ENCODE measurements at regions not wholly inside any gene's neighbourhood (a gene's known extent, or its start where the extent isn't known, plus 50 kb on each side); places are given as distances from the start of the nearest gene placed in this dataset.

GRCh38 chr3:90132197-90132596 is 1024.8 kb downstream of the EPHA3 start:
- CTCF ChIA-PET: no interaction called here
- Histone ChIP-seq H3K27ac (no peak overlapping the region), H3K4me1 (no peaks in the 10 kb centered on the region), H3K9me3 (no peaks in the 10 kb centered on the region), H3K4me2 (no peak overlapping the region), H3K4me3 (no peak overlapping the region)
- 0% methylated on average over 1 of the region's 1 CpG for WGBS (ENCODE audit: missing lambda C conversion rate)
- POLR2A ChIA-PET: no interaction called here
- no peak for TF ChIP-seq E2F6 (IDR thresholded peaks at IDR 0.05; ENCODE audit: borderline replicate concordance, low read depth)
- TF ChIP-seq SREBF2 (IDR thresholded peaks at IDR 0.05): no peak
- TF ChIP-seq, protein P1, sequence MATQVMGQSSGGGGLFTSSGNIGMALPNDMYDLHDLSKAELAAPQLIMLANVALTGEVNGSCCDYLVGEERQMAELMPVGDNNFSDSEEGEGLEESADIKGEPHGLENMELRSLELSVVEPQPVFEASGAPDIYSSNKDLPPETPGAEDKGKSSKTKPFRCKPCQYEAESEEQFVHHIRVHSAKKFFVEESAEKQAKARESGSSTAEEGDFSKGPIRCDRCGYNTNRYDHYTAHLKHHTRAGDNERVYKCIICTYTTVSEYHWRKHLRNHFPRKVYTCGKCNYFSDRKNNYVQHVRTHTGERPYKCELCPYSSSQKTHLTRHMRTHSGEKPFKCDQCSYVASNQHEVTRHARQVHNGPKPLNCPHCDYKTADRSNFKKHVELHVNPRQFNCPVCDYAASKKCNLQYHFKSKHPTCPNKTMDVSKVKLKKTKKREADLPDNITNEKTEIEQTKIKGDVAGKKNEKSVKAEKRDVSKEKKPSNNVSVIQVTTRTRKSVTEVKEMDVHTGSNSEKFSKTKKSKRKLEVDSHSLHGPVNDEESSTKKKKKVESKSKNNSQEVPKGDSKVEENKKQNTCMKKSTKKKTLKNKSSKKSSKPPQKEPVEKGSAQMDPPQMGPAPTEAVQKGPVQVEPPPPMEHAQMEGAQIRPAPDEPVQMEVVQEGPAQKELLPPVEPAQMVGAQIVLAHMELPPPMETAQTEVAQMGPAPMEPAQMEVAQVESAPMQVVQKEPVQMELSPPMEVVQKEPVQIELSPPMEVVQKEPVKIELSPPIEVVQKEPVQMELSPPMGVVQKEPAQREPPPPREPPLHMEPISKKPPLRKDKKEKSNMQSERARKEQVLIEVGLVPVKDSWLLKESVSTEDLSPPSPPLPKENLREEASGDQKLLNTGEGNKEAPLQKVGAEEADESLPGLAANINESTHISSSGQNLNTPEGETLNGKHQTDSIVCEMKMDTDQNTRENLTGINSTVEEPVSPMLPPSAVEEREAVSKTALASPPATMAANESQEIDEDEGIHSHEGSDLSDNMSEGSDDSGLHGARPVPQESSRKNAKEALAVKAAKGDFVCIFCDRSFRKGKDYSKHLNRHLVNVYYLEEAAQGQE (IDR thresholded peaks at IDR 0.05): no peak
- TF ChIP-seq, protein P2, sequence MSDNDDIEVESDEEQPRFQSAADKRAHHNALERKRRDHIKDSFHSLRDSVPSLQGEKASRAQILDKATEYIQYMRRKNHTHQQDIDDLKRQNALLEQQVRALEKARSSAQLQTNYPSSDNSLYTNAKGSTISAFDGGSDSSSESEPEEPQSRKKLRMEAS (IDR thresholded peaks at IDR 0.05): no peak
- no peak for TF ChIP-seq POLR2AphosphoS2 (conservative IDR thresholded peaks at IDR 0.05; ENCODE audit: low read length)
- no peak for DNase-seq (ENCODE audit: low read depth in 1 of 2, low spot score in 1 of 2)
- no peak for ATAC-seq
- no peak for FAIRE-seq

- no peak overlapping the region for H3K4me3 ChIP-seq
- CTCF ChIA-PET: no interaction called here
- no peak overlapping the region for H3K27ac ChIP-seq
- ATAC-seq: no peak
- no peaks in the 10 kb centered on the region for H3K4me1 ChIP-seq
- DNase-seq (ENCODE audit: low read depth in 1 of 2, low spot score in 1 of 2): no peak
- no peak for FAIRE-seq
- TF ChIP-seq RFX5 (IDR thresholded peaks at IDR 0.05) (no peak), ZFP36 (IDR thresholded peaks at IDR 0.05; ENCODE audit: borderline replicate concordance, partially characterized antibody) (no peak), MAFK (IDR thresholded peaks at IDR 0.05; ENCODE audit: partially characterized antibody) (peak; percentile 23)
- no peak overlapping the region for H3K4me2 ChIP-seq
- POLR2A ChIA-PET: no interaction called here
- H3K9me3 ChIP-seq: no peaks in the 10 kb centered on the region
Measured at GRCh38 chr3:90134090-90134489, 1026.7 kb downstream of the EPHA3 start.

- Histone ChIP-seq H3K27ac (no peak overlapping the region), H3K9me3 (no peaks in the 10 kb centered on the region), H3K4me1 (no peaks in the 10 kb centered on the region), H3K4me3 (no peak overlapping the region), H3K4me2 (no peak overlapping the region)
- TF ChIP-seq FOSL2 (IDR thresholded peaks at IDR 0.05) (no peak), FOSL2 (CRISPR knock-in tag; IDR thresholded peaks at IDR 0.05) (0 out of 2 replicates have a peak, but pooled peaks have one; percentile 15), CBX2 (IDR thresholded peaks at IDR 0.05; ENCODE audit: borderline replicate concordance, low read depth) (no peak), EHF (CRISPR knock-in tag; IDR thresholded peaks at IDR 0.05) (no peak), NPAS2 (CRISPR knock-in tag; IDR thresholded peaks at IDR 0.05; ENCODE audit: borderline replicate concordance) (no peak), HES2 (IDR thresholded peaks at IDR 0.05) (no peak)
- TF ChIP-seq, protein P2 (IDR thresholded peaks at IDR 0.05): no peak
- CTCF ChIA-PET: no interaction called here
- POLR2A ChIA-PET: no interaction called here
- DNase-seq (ENCODE audit: low read depth in 1 of 2, low spot score in 1 of 2) (no peak), ATAC-seq (no peak), FAIRE-seq (no peak)
Measured at GRCh38 chr3:90136456-90137191, 1029.2 kb downstream of the EPHA3 start.
